Keratinocyte (primary cell): ENCODE measurements at regions not wholly inside any gene's neighbourhood (a gene's known extent, or its start where the extent isn't known, plus 50 kb on each side); places are given as distances from the start of the nearest gene placed in this dataset.

Experiments
- DNase-seq: peaks from one replicate; pipeline ENCODE4 v3.0.0-alpha.2; 2011; ENCODE audit warnings: low read depth, missing footprints, low spot score
- FAIRE-seq: peaks from 2 replicates; lab custom pipeline; 2011; peaks lifted over from hg19 to GRCh38; lab: Jason Lieb, UNC
- H2AFZ ChIP-seq: 2 replicates; pipeline ENCODE4 v1.6.0; 2012; ENCODE audit warnings: low read length, control low read depth, inconsistent platforms; ENCODE audit not compliant: control insufficient read depth
- H3K27ac ChIP-seq: 2 replicates; pipeline ENCODE4 v1.5.1; 2011; ENCODE audit warnings: low read length; ENCODE audit not compliant: control insufficient read depth, insufficient read depth
- H3K27me3 ChIP-seq: 3 replicates; pipeline ENCODE4 v1.6.0; 2011; ENCODE audit warnings: low read length; ENCODE audit not compliant: control insufficient read depth, insufficient read depth; ENCODE audit errors: extremely low read depth
- H3K36me3 ChIP-seq, 2 experiments: 2 replicates in 1 of 2; 3 replicates in 1 of 2; pipeline ENCODE4 v1.5.1; 2011; ENCODE audit warnings: low read length in 2 of 2, mild to moderate bottlenecking in 1 of 2; ENCODE audit not compliant: control insufficient read depth in 2 of 2, insufficient read depth in 2 of 2; ENCODE audit errors: extremely low read depth in 1 of 2
- H3K4me1 ChIP-seq: 3 replicates; pipeline ENCODE4 v1.5.1; 2011; ENCODE audit warnings: low read length; ENCODE audit not compliant: control insufficient read depth, insufficient read depth; ENCODE audit errors: extremely low read depth
- H3K4me2 ChIP-seq: 3 replicates; pipeline ENCODE4 v1.6.0; 2011; ENCODE audit warnings: low read depth, low read length; ENCODE audit not compliant: control insufficient read depth, insufficient read depth; ENCODE audit errors: extremely low read depth
- H3K4me3 ChIP-seq, 3 experiments: fragments of 200-600 bp in 1 of 3; sonication (generic) in 1 of 3; 2 replicates in 2 of 3; 3 replicates in 1 of 3; pipeline ENCODE4 v1.5.1; 2011 to 2016; ENCODE audit warnings: low read length in 3 of 3, mild to moderate bottlenecking in 3 of 3, control low read depth in 2 of 3, inconsistent platforms in 1 of 3, low read depth in 1 of 3, mixed read lengths in 1 of 3, mixed run types in 1 of 3, moderate library complexity in 1 of 3; ENCODE audit not compliant: control insufficient read depth in 2 of 3, insufficient read depth in 2 of 3; ENCODE audit errors: extremely low read depth in 1 of 3
- H3K79me2 ChIP-seq: 2 replicates; pipeline ENCODE4 v1.6.0; 2012; ENCODE audit warnings: low read length; ENCODE audit not compliant: control insufficient read depth, insufficient read depth
- H3K9ac ChIP-seq: 3 replicates; pipeline ENCODE4 v1.6.0; 2011; ENCODE audit warnings: low read length; ENCODE audit not compliant: control insufficient read depth, insufficient read depth; ENCODE audit errors: extremely low read depth
- H3K9me1 ChIP-seq: 3 replicates; pipeline ENCODE4 v1.6.0; 2011; ENCODE audit warnings: low read length; ENCODE audit not compliant: control insufficient read depth, insufficient read depth; ENCODE audit errors: extremely low read depth
- H3K9me3 ChIP-seq: 2 replicates; pipeline ENCODE4 v1.5.1; 2012; ENCODE audit warnings: low read depth, low read length; ENCODE audit not compliant: control insufficient read depth
- H4K20me1 ChIP-seq: 3 replicates; pipeline ENCODE4 v1.6.0; 2011; ENCODE audit warnings: low read length; ENCODE audit not compliant: control insufficient read depth, insufficient read depth; ENCODE audit errors: extremely low read depth
- CTCF ChIP-seq, 3 experiments: IDR thresholded peaks in 1 of 3; conservative IDR thresholded peaks in 1 of 3; optimal IDR thresholded peaks in 1 of 3; 2 replicates in 2 of 3; 3 replicates in 1 of 3; pipeline versions ENCODE3 to v1.5.1; 2011; ENCODE audit warnings: low read length in 3 of 3, mild to moderate bottlenecking in 3 of 3, moderate library complexity in 2 of 3, control low read depth in 1 of 3, inconsistent platforms in 1 of 3; ENCODE audit not compliant: insufficient read depth in 2 of 3; ENCODE audit errors: extremely low read depth in 1 of 3
- EZH2 ChIP-seq: IDR thresholded peaks from one replicate; pipeline ENCODE4 v1.6.1; 2012; ENCODE audit warnings: inconsistent platforms, mild to moderate bottlenecking, low read length, moderate library complexity
- dilution Hi-C: fragments of 300-500 bp; cut with MboI; formaldehyde crosslinking; loops from one replicate; pipeline ENCODE4 v1.7.0; 2020; ENCODE audit warnings: low sequenced_read_pairs; ENCODE audit not compliant: extremely low pct_ligation_motif_present

- FAIRE-seq (no peak), DNase-seq (no peak)
- Histone ChIP-seq H3K4me3 (no peak overlapping the region), H3K9me3 (no peaks in the 10 kb centered on the region), H3K9ac (no peak overlapping the region), H3K27ac (no peak overlapping the region), H3K4me1 (no peaks in the 10 kb centered on the region), H3K27me3 (no peaks in the 10 kb centered on the region), H3K36me3 (no peaks in the 10 kb centered on the region), H3K9me1 (no peaks in the 10 kb centered on the region), H2AFZ (no peak overlapping the region), H4K20me1 (no peaks in the 10 kb centered on the region), H3K79me2 (no peaks in the 10 kb centered on the region), H3K4me2 (no peak overlapping the region)
- no peak for TF ChIP-seq CTCF (optimal IDR thresholded peaks at IDR 0.05 in 1 of 3, IDR thresholded peaks at IDR 0.05 in 1 of 3, conservative IDR thresholded peaks at IDR 0.05 in 1 of 3; ENCODE audit: extremely low read depth in 1 of 3, insufficient read depth in 2 of 3, low read length in 3 of 3)
- TF ChIP-seq EZH2, result no peak
- dilution Hi-C loops, result no loop called here
Observed at GRCh38 chr7:20916311-20916710, 129.6 kb upstream of the SP8 start.

GRCh38 chr7:20917603-20918002 lies 130.9 kb upstream of the SP8 start:
- Histone ChIP-seq H3K9ac (no peak overlapping the region), H3K4me2 (no peak overlapping the region), H3K4me1 (no peaks in the 10 kb centered on the region), H3K79me2 (no peaks in the 10 kb centered on the region), H3K27ac (no peak overlapping the region), H4K20me1 (no peaks in the 10 kb centered on the region), H3K4me3 (no peak overlapping the region), H2AFZ (no peak overlapping the region), H3K9me3 (no peaks in the 10 kb centered on the region), H3K9me1 (no peaks in the 10 kb centered on the region), H3K36me3 (no peaks in the 10 kb centered on the region), H3K27me3 (no peaks in the 10 kb centered on the region)
- dilution Hi-C loops, result no loop called here
- FAIRE-seq (no peak), DNase-seq (no peak)
- TF ChIP-seq CTCF (optimal IDR thresholded peaks at IDR 0.05 in 1 of 3, IDR thresholded peaks at IDR 0.05 in 1 of 3, conservative IDR thresholded peaks at IDR 0.05 in 1 of 3; ENCODE audit: extremely low read depth in 1 of 3, insufficient read depth in 2 of 3, low read length in 3 of 3) (no peak), EZH2 (no peak)
